Ovary (tissue), 3 donors: ENCODE measurements at regions not wholly inside any gene's neighbourhood (a gene's known extent, or its start where the extent isn't known, plus 50 kb on each side); places are given as distances from the start of the nearest gene placed in this dataset.

Experiments used
- CTCF ChIP-seq, 3 donors: fragments of 450-650 bp in 2 of 3; fragments of 200-600 bp in 1 of 3; IDR thresholded peaks; one replicate each; pipeline versions ENCODE4 v1.5.1 to v1.8.0; 2016 to 2022; ENCODE audit warnings: antibody characterized with exemption in 3 of 3, mild to moderate bottlenecking in 1 of 3
- EP300 ChIP-seq: sonication (generic); formaldehyde crosslinking; IDR thresholded peaks from one replicate; pipeline ENCODE4 v1.6.1; 2017; ENCODE audit warnings: antibody characterized with exemption
- POLR2A ChIP-seq: fragments of 450-650 bp; IDR thresholded peaks from one replicate; pipeline ENCODE4 v1.6.1; 2017; ENCODE audit warnings: antibody characterized with exemption, mild to moderate bottlenecking, moderate library complexity
- donor health status: DM: no; HTN: no; CAD: no.

- TF ChIP-seq POLR2A, result no peak
- no peak for TF ChIP-seq CTCF (IDR thresholded peaks at IDR 0.05)
- no peak for TF ChIP-seq EP300
Observed at GRCh38 chr2:43059183-43059897, 167.1 kb downstream of the ZFP36L2 start.
